ENCODE measurements at regions not wholly inside any gene's neighbourhood (a gene's known extent, or its start where the extent isn't known, plus 50 kb on each side); places are given as distances from the start of the nearest gene placed in this dataset.

DNA sequence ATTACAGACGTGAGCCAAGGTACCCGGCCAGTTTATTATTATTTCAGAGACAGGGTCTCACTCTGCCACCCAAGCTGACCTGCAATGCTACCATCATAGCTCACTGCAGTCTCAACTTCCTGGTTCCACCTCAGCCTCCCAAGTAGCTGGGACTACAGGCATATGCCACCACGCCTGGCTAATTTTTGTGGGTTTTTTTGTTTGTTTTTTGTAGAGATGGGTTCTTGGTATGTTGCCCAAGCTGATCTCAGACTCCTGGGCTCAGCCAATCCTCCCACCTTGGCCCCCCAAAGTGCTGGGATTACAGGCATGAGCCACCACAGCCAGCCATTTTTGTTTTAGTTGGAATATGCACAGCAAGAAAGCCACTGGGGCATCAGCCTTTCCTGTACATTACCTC, 115.7 kb downstream of the MRM1 start:
- TF ChIP-seq, protein P1, sequence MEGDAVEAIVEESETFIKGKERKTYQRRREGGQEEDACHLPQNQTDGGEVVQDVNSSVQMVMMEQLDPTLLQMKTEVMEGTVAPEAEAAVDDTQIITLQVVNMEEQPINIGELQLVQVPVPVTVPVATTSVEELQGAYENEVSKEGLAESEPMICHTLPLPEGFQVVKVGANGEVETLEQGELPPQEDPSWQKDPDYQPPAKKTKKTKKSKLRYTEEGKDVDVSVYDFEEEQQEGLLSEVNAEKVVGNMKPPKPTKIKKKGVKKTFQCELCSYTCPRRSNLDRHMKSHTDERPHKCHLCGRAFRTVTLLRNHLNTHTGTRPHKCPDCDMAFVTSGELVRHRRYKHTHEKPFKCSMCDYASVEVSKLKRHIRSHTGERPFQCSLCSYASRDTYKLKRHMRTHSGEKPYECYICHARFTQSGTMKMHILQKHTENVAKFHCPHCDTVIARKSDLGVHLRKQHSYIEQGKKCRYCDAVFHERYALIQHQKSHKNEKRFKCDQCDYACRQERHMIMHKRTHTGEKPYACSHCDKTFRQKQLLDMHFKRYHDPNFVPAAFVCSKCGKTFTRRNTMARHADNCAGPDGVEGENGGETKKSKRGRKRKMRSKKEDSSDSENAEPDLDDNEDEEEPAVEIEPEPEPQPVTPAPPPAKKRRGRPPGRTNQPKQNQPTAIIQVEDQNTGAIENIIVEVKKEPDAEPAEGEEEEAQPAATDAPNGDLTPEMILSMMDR (IDR thresholded peaks at IDR 0.05), result no peak
- TF ChIP-seq ZFX (IDR thresholded peaks at IDR 0.05; ENCODE audit: borderline replicate concordance), result no peak
